ENCODE measurements at regions not wholly inside any gene's neighbourhood (a gene's known extent, or its start where the extent isn't known, plus 50 kb on each side); places are given as distances from the start of the nearest gene placed in this dataset.

DNA sequence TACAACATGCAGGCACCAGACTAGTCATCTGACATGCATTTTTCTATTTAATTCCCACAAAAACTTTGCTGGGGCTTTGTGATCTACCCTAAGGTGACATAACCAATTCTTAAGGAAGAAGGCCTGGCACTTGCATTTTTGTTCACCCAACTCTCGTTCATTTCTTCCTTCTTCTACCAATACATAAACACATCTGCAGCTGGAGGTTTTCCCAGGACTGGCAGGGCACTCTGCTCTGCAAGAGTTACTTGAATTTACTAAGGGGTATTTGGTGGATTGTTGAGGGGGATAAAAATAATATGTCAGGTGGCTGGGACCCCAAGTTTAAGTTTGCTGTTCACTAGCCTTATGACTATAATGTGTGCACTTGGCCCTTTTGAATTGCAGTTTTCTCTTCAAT lies 111.4 kb upstream of the TRIB2 start:
- DNase-seq (ENCODE audit: low spot score), result no peak
- TF ChIP-seq, protein P1, sequence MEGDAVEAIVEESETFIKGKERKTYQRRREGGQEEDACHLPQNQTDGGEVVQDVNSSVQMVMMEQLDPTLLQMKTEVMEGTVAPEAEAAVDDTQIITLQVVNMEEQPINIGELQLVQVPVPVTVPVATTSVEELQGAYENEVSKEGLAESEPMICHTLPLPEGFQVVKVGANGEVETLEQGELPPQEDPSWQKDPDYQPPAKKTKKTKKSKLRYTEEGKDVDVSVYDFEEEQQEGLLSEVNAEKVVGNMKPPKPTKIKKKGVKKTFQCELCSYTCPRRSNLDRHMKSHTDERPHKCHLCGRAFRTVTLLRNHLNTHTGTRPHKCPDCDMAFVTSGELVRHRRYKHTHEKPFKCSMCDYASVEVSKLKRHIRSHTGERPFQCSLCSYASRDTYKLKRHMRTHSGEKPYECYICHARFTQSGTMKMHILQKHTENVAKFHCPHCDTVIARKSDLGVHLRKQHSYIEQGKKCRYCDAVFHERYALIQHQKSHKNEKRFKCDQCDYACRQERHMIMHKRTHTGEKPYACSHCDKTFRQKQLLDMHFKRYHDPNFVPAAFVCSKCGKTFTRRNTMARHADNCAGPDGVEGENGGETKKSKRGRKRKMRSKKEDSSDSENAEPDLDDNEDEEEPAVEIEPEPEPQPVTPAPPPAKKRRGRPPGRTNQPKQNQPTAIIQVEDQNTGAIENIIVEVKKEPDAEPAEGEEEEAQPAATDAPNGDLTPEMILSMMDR (IDR thresholded peaks at IDR 0.05; ENCODE audit: borderline replicate concordance, control extremely low read depth, extremely low read depth, insufficient read depth, missing control alignments), result no peak
- in situ Hi-C loops (cut with MboI; ENCODE audit: low sequenced_read_pairs, unreplicated experiment), result no loop called here

DNA sequence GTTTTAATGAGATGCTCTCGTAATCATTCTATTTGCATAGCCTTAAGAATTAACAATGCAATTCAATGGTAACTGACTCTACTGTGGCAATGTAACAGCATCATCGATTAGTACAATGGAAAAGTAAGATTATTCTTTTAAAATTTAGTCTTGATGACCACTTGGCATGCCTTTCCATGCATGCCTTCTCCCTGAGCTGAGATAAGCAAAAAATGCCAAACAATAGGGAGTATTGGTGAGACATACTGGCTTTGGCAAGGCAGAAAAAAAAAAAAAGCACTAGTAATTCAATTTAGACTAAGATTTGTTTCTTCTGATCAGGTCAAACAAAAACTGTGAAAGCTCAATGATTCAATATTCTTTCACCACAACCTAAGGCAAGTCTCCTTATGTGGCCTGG lies 110.8 kb upstream of the TRIB2 start:
- TF ChIP-seq, protein P1 (IDR thresholded peaks at IDR 0.05; ENCODE audit: borderline replicate concordance, control extremely low read depth, extremely low read depth, insufficient read depth, missing control alignments), result no peak
- DNase-seq (ENCODE audit: low spot score), result no peak
- in situ Hi-C loops (cut with MboI; ENCODE audit: low sequenced_read_pairs, unreplicated experiment), result no loop called here

DNA sequence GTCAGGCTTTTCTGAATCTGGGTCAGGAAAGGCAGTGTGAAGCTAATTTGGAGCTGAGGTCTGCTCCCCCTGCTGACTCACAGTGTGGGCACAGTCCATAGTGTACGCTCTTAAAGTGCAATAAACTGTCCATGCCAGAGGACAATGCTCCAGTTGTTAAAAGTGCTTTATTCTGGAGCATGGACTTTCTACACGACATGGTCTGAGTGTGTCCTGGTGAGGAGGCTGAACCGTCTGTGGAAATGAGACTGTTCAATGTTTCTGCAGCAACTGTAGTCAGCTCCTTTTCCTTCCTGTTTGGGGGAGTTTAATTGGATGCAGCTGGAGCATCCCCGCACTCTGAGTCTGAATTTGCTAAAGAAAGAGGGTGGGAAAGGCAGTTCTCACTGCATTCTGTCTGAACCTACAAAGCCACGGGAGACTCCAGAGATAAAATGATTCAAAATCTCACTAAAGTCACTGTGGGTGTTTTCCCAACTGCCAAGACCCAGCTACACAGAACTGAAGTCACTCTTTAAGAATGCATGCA lies 110.2 kb upstream of the TRIB2 start:
- no peak for DNase-seq (ENCODE audit: low spot score)
- TF ChIP-seq, protein P1 (IDR thresholded peaks at IDR 0.05; ENCODE audit: borderline replicate concordance, control extremely low read depth, extremely low read depth, insufficient read depth, missing control alignments), result no peak
- in situ Hi-C loops (cut with MboI; ENCODE audit: low sequenced_read_pairs, unreplicated experiment), result no loop called here

DNA sequence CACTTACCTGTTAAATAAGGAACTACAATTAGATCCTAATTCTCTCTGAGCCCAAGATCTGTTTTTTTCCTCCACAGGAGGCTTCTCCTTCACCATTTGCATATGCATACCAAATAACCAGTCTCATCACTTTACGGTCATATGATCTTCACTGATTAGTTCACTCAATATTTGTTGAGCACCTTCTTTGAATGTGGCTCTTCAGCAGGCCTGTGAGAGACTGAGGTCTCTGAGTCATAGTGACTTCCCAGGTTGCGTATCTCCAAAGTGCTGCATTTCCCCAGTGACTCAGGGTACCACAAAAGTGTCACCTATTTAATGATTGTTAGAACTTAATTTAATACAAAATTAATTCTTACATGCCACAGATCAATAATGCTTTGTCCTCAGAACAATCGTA lies 108.8 kb upstream of the TRIB2 start:
- no peak for DNase-seq (ENCODE audit: low spot score)
- TF ChIP-seq, protein P1 (IDR thresholded peaks at IDR 0.05; ENCODE audit: borderline replicate concordance, control extremely low read depth, extremely low read depth, insufficient read depth, missing control alignments), result no peak
- in situ Hi-C loops (cut with MboI; ENCODE audit: low sequenced_read_pairs, unreplicated experiment), result no loop called here

DNA sequence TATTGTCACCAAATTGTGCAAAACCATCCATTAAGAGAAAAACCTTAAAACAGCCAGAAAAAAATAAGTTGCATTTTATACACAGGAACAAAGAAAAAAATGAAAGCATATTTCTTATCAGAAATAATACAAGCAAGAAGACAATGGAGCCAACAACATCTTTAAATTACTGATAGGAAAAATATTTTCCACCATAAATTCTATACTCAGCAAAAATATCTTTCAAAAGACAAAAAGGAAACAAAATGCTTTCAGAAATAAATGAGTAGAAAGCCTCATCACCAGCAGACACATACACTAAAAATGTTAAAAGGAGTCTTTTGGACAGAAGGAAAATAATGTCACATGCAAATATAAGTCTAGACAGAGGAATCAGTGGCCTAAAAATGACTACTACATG lies 106.4 kb upstream of the TRIB2 start:
- TF ChIP-seq, protein P1 (IDR thresholded peaks at IDR 0.05; ENCODE audit: borderline replicate concordance, control extremely low read depth, extremely low read depth, insufficient read depth, missing control alignments), result no peak
- no peak for DNase-seq (ENCODE audit: low spot score)
- in situ Hi-C loops (cut with MboI; ENCODE audit: low sequenced_read_pairs, unreplicated experiment), result no loop called here

DNA sequence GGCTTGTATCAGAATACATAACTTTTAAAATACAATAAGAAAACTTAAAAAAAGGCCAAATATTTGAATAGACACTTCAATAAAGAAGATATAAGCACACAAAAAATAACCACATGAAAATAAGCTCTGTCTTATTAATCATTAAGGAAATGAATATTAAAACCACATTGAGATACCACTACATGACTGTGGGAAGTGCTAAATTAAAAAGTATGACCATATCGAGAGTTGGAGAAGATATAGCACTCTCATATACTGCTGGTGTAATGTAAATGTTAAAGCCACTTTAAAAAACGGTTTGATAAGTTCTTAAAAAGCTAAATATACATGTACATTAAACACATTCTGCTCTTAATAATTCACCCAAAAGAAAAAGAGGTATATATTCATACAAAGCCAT lies 104.6 kb upstream of the TRIB2 start:
- in situ Hi-C loops (cut with MboI; ENCODE audit: low sequenced_read_pairs, unreplicated experiment), result no loop called here
- no peak for DNase-seq (ENCODE audit: low spot score)
- TF ChIP-seq, protein P1 (IDR thresholded peaks at IDR 0.05; ENCODE audit: borderline replicate concordance, control extremely low read depth, extremely low read depth, insufficient read depth, missing control alignments), result no peak

DNA sequence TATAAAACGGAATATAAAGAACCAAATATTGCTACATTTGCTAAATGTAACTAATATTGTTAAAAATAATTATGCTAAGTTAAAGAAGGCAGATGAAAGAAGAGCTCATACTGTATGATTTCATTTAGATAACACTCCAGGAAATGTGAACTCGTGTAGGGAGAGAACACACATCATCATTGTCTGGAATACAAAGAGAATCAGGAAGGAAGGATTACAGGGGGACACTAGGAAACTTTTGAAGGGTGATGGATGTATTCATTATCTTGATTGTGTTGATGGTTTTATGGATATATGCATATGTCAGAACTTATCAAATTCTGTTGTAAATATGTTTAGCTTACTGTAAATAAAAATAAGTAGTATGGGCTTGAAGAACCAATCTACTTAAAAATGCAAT lies 104.1 kb upstream of the TRIB2 start:
- TF ChIP-seq, protein P1 (IDR thresholded peaks at IDR 0.05; ENCODE audit: borderline replicate concordance, control extremely low read depth, extremely low read depth, insufficient read depth, missing control alignments), result no peak
- DNase-seq (ENCODE audit: low spot score), result no peak
- in situ Hi-C loops (cut with MboI; ENCODE audit: low sequenced_read_pairs, unreplicated experiment), result no loop called here

All from GM13976 (cell line).